ENCODE measurements at regions not wholly inside any gene's neighbourhood (a gene's known extent, or its start where the extent isn't known, plus 50 kb on each side); places are given as distances from the start of the nearest gene placed in this dataset.

GRCh38 chr16:80150978-80151721 lies 389.6 kb upstream of the DYNLRB2 start:
- no peak overlapping the region for H3K4me2 ChIP-seq (ENCODE audit: insufficient read depth, low read length)

More at GRCh38 chr16:80150978-80151721, 389.6 kb upstream of the DYNLRB2 start:
- ChIA-PET POLR2A (no interaction called here), CTCF (interaction anchor here (1.0 kb wide), 2 partner anchors 8 to 34 kb away, joined by 3 to 4 read pairs; no protein-coding TSS in a partner anchor)
- Histone ChIP-seq H3K27me3 (ENCODE audit: control insufficient read depth in 2 of 2, insufficient read depth in 2 of 2, low read length in 2 of 2) (no peaks in the 10 kb centered on the region), H3K79me2 (ENCODE audit: control insufficient read depth, insufficient read depth, low read length) (no peaks in the 10 kb centered on the region), H3K9ac (replicated peaks; ENCODE audit: extremely low read depth, insufficient read depth, low read length) (no peak overlapping the region), H3K9me3 (replicated peaks; ENCODE audit: control insufficient read depth, insufficient read depth, low read length) (no peaks in the 10 kb centered on the region), H3K9me1 (replicated peaks; ENCODE audit: control insufficient read depth, extremely low read depth, insufficient read depth, low read length) (no peaks in the 10 kb centered on the region), H3K27ac (ENCODE audit: insufficient read depth, low read depth, low read length) (no peak overlapping the region), H4K20me1 (replicated peaks; ENCODE audit: control insufficient read depth, extremely low read depth, insufficient read depth, low read length) (no peaks in the 10 kb centered on the region), H2AFZ (ENCODE audit: low read depth, low read length) (no peak overlapping the region), H3K4me3 (replicated peaks in 1 of 3; ENCODE audit: insufficient read depth in 1 of 3, low read depth in 1 of 3, low read length in 3 of 3) (no peak overlapping the region), H3K4me1 (ENCODE audit: control insufficient read depth, extremely low read depth, insufficient read depth, low read length) (no peaks in the 10 kb centered on the region), H3K36me3 (ENCODE audit: control insufficient read depth in 2 of 2, extremely low read depth in 1 of 2, insufficient read depth in 2 of 2, low read length in 2 of 2) (no peaks in the 10 kb centered on the region)
- TF ChIP-seq POLR2AphosphoS5 (IDR thresholded peaks at IDR 0.05; ENCODE audit: insufficient read depth, low read depth, low read length) (no peak), JUN (IDR thresholded peaks at IDR 0.05; ENCODE audit: borderline replicate concordance, insufficient read depth, insufficient read length, low read depth) (no peak), GATA2 (IDR thresholded peaks at IDR 0.05; ENCODE audit: insufficient read depth, insufficient read length, low read depth, low read length) (no peak), POLR2A (IDR thresholded peaks at IDR 0.05; ENCODE audit: low read depth, low read length) (no peak), EZH2 (IDR thresholded peaks at IDR 0.05; ENCODE audit: borderline replicate concordance, low read depth, low read length, severe bottlenecking) (no peak), MYC (IDR thresholded peaks at IDR 0.05; ENCODE audit: low read depth, low read length) (no peak), MAX (IDR thresholded peaks at IDR 0.05; ENCODE audit: insufficient read depth, insufficient read length) (no peak), FOS (IDR thresholded peaks at IDR 0.05; ENCODE audit: borderline replicate concordance, insufficient read depth, low read length) (no peak), CTCF (IDR thresholded peaks at IDR 0.05; ENCODE audit: extremely low read depth in 1 of 2, insufficient read depth in 1 of 2, low read depth in 1 of 2, low read length in 2 of 2) (no peak)
- FAIRE-seq (no peak), DNase-seq (ENCODE audit: low read depth, low spot score) (no peak)
- dilution Hi-C loops (cut with MboI; ENCODE audit: extremely low pct_ligation_motif_present, low sequenced_read_pairs): no loop called here
- BruUV-seq (replicated peaks): no TSS peak
- intact Hi-C loops (cut with micrococcal nuclease): no loop called here

All from endothelial cell of umbilical vein (primary cell).